ENCODE measurements at regions not wholly inside any gene's neighbourhood (a gene's known extent, or its start where the extent isn't known, plus 50 kb on each side); places are given as distances from the start of the nearest gene placed in this dataset.

- TF ChIP-seq, protein P1, sequence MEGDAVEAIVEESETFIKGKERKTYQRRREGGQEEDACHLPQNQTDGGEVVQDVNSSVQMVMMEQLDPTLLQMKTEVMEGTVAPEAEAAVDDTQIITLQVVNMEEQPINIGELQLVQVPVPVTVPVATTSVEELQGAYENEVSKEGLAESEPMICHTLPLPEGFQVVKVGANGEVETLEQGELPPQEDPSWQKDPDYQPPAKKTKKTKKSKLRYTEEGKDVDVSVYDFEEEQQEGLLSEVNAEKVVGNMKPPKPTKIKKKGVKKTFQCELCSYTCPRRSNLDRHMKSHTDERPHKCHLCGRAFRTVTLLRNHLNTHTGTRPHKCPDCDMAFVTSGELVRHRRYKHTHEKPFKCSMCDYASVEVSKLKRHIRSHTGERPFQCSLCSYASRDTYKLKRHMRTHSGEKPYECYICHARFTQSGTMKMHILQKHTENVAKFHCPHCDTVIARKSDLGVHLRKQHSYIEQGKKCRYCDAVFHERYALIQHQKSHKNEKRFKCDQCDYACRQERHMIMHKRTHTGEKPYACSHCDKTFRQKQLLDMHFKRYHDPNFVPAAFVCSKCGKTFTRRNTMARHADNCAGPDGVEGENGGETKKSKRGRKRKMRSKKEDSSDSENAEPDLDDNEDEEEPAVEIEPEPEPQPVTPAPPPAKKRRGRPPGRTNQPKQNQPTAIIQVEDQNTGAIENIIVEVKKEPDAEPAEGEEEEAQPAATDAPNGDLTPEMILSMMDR (IDR thresholded peaks at IDR 0.05; ENCODE audit: insufficient read depth, low read depth, low read length, missing control alignments) = no peak
- no peak overlapping the region for H3K4me3 ChIP-seq (ENCODE audit: low read depth, low read length)
- DNase-seq (ENCODE audit: low read depth) = no peak
Measured at GRCh38 chr12:91989143-91989542, 156.5 kb downstream of the BTG1 start.

- TF ChIP-seq, protein P1 (IDR thresholded peaks at IDR 0.05; ENCODE audit: insufficient read depth, low read depth, low read length, missing control alignments) = no peak
- no peak for DNase-seq (ENCODE audit: low read depth)
- H3K4me3 ChIP-seq (ENCODE audit: low read depth, low read length) = no peak overlapping the region
Measured at GRCh38 chr12:91988086-91988923, 157.3 kb downstream of the BTG1 start.

DNA sequence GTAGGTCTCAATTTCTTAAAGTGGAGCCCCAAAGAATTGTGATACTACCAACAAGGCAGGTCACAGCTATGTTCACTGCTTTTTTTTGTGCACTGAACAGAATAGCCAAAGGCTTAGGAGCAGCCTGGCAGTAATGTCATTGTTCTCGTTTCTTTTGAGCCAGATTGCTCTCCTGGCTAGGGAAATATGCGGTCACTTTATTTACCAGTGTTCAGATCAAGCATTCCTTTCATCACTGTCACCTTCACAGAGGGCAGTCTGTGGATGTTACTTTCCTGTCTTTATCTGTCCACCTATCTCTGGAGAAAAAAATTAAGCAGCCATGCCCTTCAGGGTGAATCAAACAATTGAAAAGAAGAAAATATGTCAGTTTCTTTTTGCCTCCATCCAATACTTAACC is 159.6 kb downstream of the BTG1 start:
- DNase-seq (ENCODE audit: low read depth) = no peak
- H3K4me3 ChIP-seq (ENCODE audit: low read depth, low read length) = no peak overlapping the region
- TF ChIP-seq, protein P1 (IDR thresholded peaks at IDR 0.05; ENCODE audit: insufficient read depth, low read depth, low read length, missing control alignments) = no peak

GRCh38 chr12:91985002-91985787 is 160.5 kb downstream of the BTG1 start:
- DNase-seq (ENCODE audit: low read depth) = no peak
- TF ChIP-seq, protein P1 (IDR thresholded peaks at IDR 0.05; ENCODE audit: insufficient read depth, low read depth, low read length, missing control alignments) = no peak
- no peak overlapping the region for H3K4me3 ChIP-seq (ENCODE audit: low read depth, low read length)

GRCh38 chr12:91984556-91984955 is 161.1 kb downstream of the BTG1 start:
- no peak for DNase-seq (ENCODE audit: low read depth)
- no peak overlapping the region for H3K4me3 ChIP-seq (ENCODE audit: low read depth, low read length)
- TF ChIP-seq, protein P1 (IDR thresholded peaks at IDR 0.05; ENCODE audit: insufficient read depth, low read depth, low read length, missing control alignments) = no peak

- H3K4me3 ChIP-seq (ENCODE audit: low read depth, low read length) = no peak overlapping the region
- TF ChIP-seq, protein P1 (IDR thresholded peaks at IDR 0.05; ENCODE audit: insufficient read depth, low read depth, low read length, missing control alignments) = no peak
- no peak for DNase-seq (ENCODE audit: low read depth)
Measured at GRCh38 chr12:91983935-91984334, 161.7 kb downstream of the BTG1 start.
